GM21390 (cell line): ENCODE measurements at regions not wholly inside any gene's neighbourhood (a gene's known extent, or its start where the extent isn't known, plus 50 kb on each side); places are given as distances from the start of the nearest gene placed in this dataset.

Experiments used
- ATAC-seq: cut with Tn5 transposase; IDR thresholded peaks from one replicate; pipeline ENCODE4 v1.9.1; 2021; ENCODE audit not compliant: unreplicated experiment

GRCh38 chr2:4455486-4456155, 752.2 kb downstream of the DCDC2C start:
- ATAC-seq = no peak

GRCh38 chr2:4464634-4465266, 761.4 kb downstream of the DCDC2C start:
- ATAC-seq = no peak

- no peak for ATAC-seq
Measured at GRCh38 chr2:4465671-4466070, 762.3 kb downstream of the DCDC2C start.

GRCh38 chr2:4475618-4476017, 772.2 kb downstream of the DCDC2C start:
- ATAC-seq = no peak

GRCh38 chr2:4483050-4483449, 779.7 kb downstream of the DCDC2C start:
- no peak for ATAC-seq

- ATAC-seq = no peak
Measured at GRCh38 chr2:4486971-4487370, 783.6 kb downstream of the DCDC2C start.

- no peak for ATAC-seq
Measured at GRCh38 chr2:4499316-4500030, 796.1 kb downstream of the DCDC2C start.

- ATAC-seq = no peak
Measured at GRCh38 chr2:4501525-4501924, 798.1 kb downstream of the DCDC2C start.

- no peak for ATAC-seq
Measured at GRCh38 chr2:4502230-4502843, 799.0 kb downstream of the DCDC2C start.

- no peak for ATAC-seq
Measured at GRCh38 chr2:4507661-4508060, 804.3 kb downstream of the DCDC2C start.

- ATAC-seq = no peak
Measured at GRCh38 chr2:4515871-4516761, 812.7 kb downstream of the DCDC2C start.

- ATAC-seq = no peak
Measured at GRCh38 chr2:4518596-4518995, 815.2 kb downstream of the DCDC2C start.

- ATAC-seq = no peak
Measured at GRCh38 chr2:4522498-4523421, 819.4 kb downstream of the DCDC2C start.

- ATAC-seq = no peak
Measured at GRCh38 chr2:4527416-4527815, 824.0 kb downstream of the DCDC2C start.

- no peak for ATAC-seq
Measured at GRCh38 chr2:4528246-4528645, 824.9 kb downstream of the DCDC2C start.

- no peak for ATAC-seq
Measured at GRCh38 chr2:4528773-4529172, 825.4 kb downstream of the DCDC2C start.

GRCh38 chr2:4529738-4530137, 826.4 kb downstream of the DCDC2C start:
- no peak for ATAC-seq

- ATAC-seq = no peak
Measured at GRCh38 chr2:4530231-4530630, 826.9 kb downstream of the DCDC2C start.

GRCh38 chr2:4533806-4534205, 830.4 kb downstream of the DCDC2C start:
- no peak for ATAC-seq

GRCh38 chr2:4539121-4539520, 835.7 kb downstream of the DCDC2C start:
- ATAC-seq = no peak
